Testis (tissue), 2 donors: ENCODE measurements at regions not wholly inside any gene's neighbourhood (a gene's known extent, or its start where the extent isn't known, plus 50 kb on each side); places are given as distances from the start of the nearest gene placed in this dataset.

Source experiments
- CTCF ChIP-seq, 3 experiments: fragments of 450-650 bp in 2 of 3; fragments of 200-600 bp in 1 of 3; sonication (generic) in 1 of 3; IDR thresholded peaks; one replicate each; pipeline ENCODE4 v1.5.1; 2016 to 2019; ENCODE audit warnings: antibody characterized with exemption in 3 of 3, mild to moderate bottlenecking in 2 of 3, moderate library complexity in 1 of 3
- POLR2A ChIP-seq: fragments of 450-650 bp; IDR thresholded peaks from one replicate; pipeline ENCODE4 v1.6.1; 2017; ENCODE audit warnings: antibody characterized with exemption, mild to moderate bottlenecking, moderate library complexity

GRCh38 chr10:23540401-23541030 lies 101.6 kb downstream of the OTUD1 start:
- TF ChIP-seq CTCF (IDR thresholded peaks at IDR 0.05) (no peak), POLR2A (no peak)
